ENCODE measurements at regions not wholly inside any gene's neighbourhood (a gene's known extent, or its start where the extent isn't known, plus 50 kb on each side); places are given as distances from the start of the nearest gene placed in this dataset.

GRCh38 chr10:24009115-24009514 is 199.8 kb upstream of the KIAA1217 start:
- DNase-seq (ENCODE audit: low read depth in 2 of 2): no peak

GRCh38 chr10:24009736-24010135 is 199.2 kb upstream of the KIAA1217 start:
- DNase-seq (ENCODE audit: low read depth in 2 of 2): no peak

GRCh38 chr10:24010436-24010970 is 198.4 kb upstream of the KIAA1217 start:
- no peak for DNase-seq (ENCODE audit: low read depth in 2 of 2)

GRCh38 chr10:24012249-24012803 is 196.6 kb upstream of the KIAA1217 start:
- no peak for DNase-seq (ENCODE audit: low read depth in 2 of 2)

GRCh38 chr10:24027107-24027506 is 181.8 kb upstream of the KIAA1217 start:
- no peak for DNase-seq (ENCODE audit: low read depth in 2 of 2)

GRCh38 chr10:24034571-24034970 is 174.4 kb upstream of the KIAA1217 start:
- no peak for DNase-seq (ENCODE audit: low read depth in 2 of 2)

- no peak for DNase-seq (ENCODE audit: low read depth in 2 of 2)
Measured at GRCh38 chr10:24035761-24036160, 173.2 kb upstream of the KIAA1217 start.

GRCh38 chr10:24039315-24039714 is 169.6 kb upstream of the KIAA1217 start:
- no peak for DNase-seq (ENCODE audit: low read depth in 2 of 2)

GRCh38 chr10:24039897-24040296 is 169.0 kb upstream of the KIAA1217 start:
- no peak for DNase-seq (ENCODE audit: low read depth in 2 of 2)

GRCh38 chr10:24041034-24041433 is 167.9 kb upstream of the KIAA1217 start:
- no peak for DNase-seq (ENCODE audit: low read depth in 2 of 2)

GRCh38 chr10:24041834-24042233 is 167.1 kb upstream of the KIAA1217 start:
- DNase-seq (ENCODE audit: low read depth in 2 of 2): no peak

- no peak for DNase-seq (ENCODE audit: low read depth in 2 of 2)
Measured at GRCh38 chr10:24042884-24043283, 166.1 kb upstream of the KIAA1217 start.

- DNase-seq (ENCODE audit: low read depth in 2 of 2): no peak
Measured at GRCh38 chr10:24046060-24046459, 162.9 kb upstream of the KIAA1217 start.

- DNase-seq (ENCODE audit: low read depth in 2 of 2): no peak
Measured at GRCh38 chr10:24047176-24047575, 161.8 kb upstream of the KIAA1217 start.

GRCh38 chr10:24054421-24054820 is 154.5 kb upstream of the KIAA1217 start:
- DNase-seq (ENCODE audit: low read depth in 2 of 2): no peak

GRCh38 chr10:24080207-24080606 is 128.7 kb upstream of the KIAA1217 start:
- no peak for DNase-seq (ENCODE audit: low read depth in 2 of 2)

- no peak for DNase-seq (ENCODE audit: low read depth in 2 of 2)
Measured at GRCh38 chr10:24086296-24087086, 122.4 kb upstream of the KIAA1217 start.

- DNase-seq (ENCODE audit: low read depth in 2 of 2): no peak
Measured at GRCh38 chr10:24091256-24091655, 117.7 kb upstream of the KIAA1217 start.

- no peak for DNase-seq (ENCODE audit: low read depth in 2 of 2)
Measured at GRCh38 chr10:24096281-24096680, 112.7 kb upstream of the KIAA1217 start.

GRCh38 chr10:24097751-24098207 is 111.2 kb upstream of the KIAA1217 start:
- DNase-seq (ENCODE audit: low read depth in 2 of 2): no peak

GRCh38 chr10:24104895-24105294 is 104.0 kb upstream of the KIAA1217 start:
- no peak for DNase-seq (ENCODE audit: low read depth in 2 of 2)

GRCh38 chr10:24113901-24114300 is 95.0 kb upstream of the KIAA1217 start:
- no peak for DNase-seq (ENCODE audit: low read depth in 2 of 2)

- DNase-seq (ENCODE audit: low read depth in 2 of 2): no peak
Measured at GRCh38 chr10:24114556-24114955, 94.4 kb upstream of the KIAA1217 start.

Measured in stimulated activated CD8-positive, alpha-beta memory T cell treated with anti-CD3 and anti-CD28 coated beads, Interleukin-2, amount 100 ng/mL, for 48 hours (primary cell).